ENCODE measurements at regions not wholly inside any gene's neighbourhood (a gene's known extent, or its start where the extent isn't known, plus 50 kb on each side); places are given as distances from the start of the nearest gene placed in this dataset.

DNA sequence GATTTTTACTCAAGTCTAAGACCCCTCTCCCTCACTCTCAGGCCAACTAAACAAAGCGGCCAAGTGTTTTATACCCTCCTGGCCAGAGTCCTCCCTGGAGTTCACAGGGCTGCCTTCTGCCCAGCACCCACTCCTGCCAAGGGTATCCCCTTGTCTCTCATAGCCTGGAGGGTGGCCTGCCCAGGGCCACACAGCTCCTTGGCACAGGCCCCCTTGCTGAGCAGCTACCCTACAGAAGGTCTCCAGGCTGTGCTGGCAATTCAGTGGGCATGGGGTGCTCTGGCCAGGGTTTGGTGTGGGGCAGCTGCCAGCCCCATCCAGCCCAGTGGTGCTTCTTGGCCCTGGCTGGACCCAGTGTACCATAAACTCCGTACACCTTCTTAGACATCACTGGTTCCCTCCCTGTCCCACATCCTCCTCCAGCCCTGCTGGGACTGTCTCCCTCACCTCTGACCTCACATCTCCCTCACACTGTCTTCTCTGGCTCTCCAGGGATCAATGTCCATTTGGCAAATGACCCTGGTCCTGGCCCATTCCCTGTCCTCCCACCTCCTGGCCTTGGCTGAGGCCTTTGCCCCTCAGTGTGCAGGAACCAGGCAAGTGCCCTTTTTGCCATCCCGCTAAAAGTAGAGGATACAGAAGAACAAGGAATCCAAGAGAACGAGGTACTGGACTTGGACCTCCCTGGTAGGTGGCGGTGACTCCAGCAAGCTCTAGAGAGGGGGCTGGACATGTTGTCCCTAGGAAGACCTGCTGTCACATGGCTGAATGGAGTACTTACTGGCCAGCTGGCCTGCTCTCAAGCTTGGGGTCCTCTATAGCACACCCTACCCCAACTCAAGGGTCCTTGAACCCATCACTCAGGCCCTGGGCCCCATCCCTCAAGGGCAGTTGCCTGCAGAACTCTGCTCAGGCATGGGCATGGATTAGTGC, 50.0 kb upstream of the TRPM1 start:
- Mint-ChIP-seq H3K36me3 (no peaks in the 10 kb centered on the region), H3K27ac (no peak overlapping the region)

GRCh38 chr15:31153531-31153930, 52.0 kb upstream of the TRPM1 start:
- Mint-ChIP-seq H3K27ac (no peak overlapping the region), H3K27me3 (peaks cover 5% of the 10 kb centered on the region), H3K9me3 (no peaks in the 10 kb centered on the region), H3K4me3 (no peak overlapping the region), H3K36me3 (no peaks in the 10 kb centered on the region), H3K4me1 (no peaks in the 10 kb centered on the region)
- DNase-seq, result no peak

More for the DNA sequence above, 50.0 kb upstream of the TRPM1 start:
- no peaks in the 10 kb centered on the region for H3K9me3 Mint-ChIP-seq
- DNase-seq, result no peak
- H3K4me1 Mint-ChIP-seq, result no peaks in the 10 kb centered on the region
- H3K27me3 Mint-ChIP-seq, result peaks cover 5% of the 10 kb centered on the region
- H3K4me3 Mint-ChIP-seq, result no peak overlapping the region

DNA sequence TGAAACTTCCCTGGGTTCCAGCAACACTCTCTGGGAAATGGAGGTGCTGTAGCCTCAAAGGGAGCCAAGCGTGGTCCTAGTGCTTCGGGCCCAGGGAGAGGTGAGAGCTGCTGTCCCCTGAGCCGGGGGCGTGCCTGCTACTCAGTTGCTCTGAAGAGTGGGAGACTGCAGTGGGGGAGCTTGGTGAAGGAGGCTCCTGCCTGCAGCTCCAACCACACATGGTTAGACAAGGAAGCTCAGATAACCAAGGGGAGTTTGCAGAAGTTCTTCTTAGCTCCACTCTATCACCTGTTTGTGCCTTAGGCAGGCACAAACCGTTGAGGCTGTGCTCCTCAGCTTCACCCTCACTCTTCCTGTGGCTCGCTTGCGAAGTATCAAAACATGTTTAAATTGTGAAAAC, 53.6 kb upstream of the TRPM1 start:
- H3K27me3 Mint-ChIP-seq, result peaks cover under 1% of the 10 kb centered on the region
- no peak overlapping the region for H3K4me3 Mint-ChIP-seq
- no peaks in the 10 kb centered on the region for H3K9me3 Mint-ChIP-seq
- H3K4me1 Mint-ChIP-seq, result no peaks in the 10 kb centered on the region
- no peak overlapping the region for H3K27ac Mint-ChIP-seq
- no peaks in the 10 kb centered on the region for H3K36me3 Mint-ChIP-seq
- no peak for DNase-seq

GRCh38 chr15:31156226-31156625, 54.7 kb upstream of the TRPM1 start:
- no peaks in the 10 kb centered on the region for H3K9me3 Mint-ChIP-seq
- H3K4me3 Mint-ChIP-seq, result no peak overlapping the region
- H3K27ac Mint-ChIP-seq, result no peak overlapping the region
- H3K36me3 Mint-ChIP-seq, result no peaks in the 10 kb centered on the region
- DNase-seq, result no peak
- H3K27me3 Mint-ChIP-seq, result no peaks in the 10 kb centered on the region
- H3K4me1 Mint-ChIP-seq, result no peaks in the 10 kb centered on the region

DNA sequence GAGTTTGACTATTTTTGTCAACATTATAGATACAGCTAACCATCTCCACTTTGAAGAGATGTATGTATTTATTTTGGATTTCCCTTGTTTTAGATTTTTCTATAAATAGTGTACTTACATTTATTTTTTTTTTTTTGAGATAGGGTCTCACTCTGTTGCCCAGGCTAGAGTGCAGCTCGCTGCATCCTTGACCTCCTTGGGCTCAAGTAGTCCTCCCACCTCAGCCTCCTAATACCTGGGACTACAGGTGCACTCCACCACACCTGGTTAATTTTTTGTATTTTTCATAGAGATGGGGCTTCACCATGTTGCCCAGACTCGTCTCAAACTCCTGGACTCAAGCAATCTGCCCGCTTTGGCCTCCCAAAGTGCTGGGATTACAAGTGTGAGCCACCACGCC, 55.3 kb upstream of the TRPM1 start:
- Mint-ChIP-seq H3K36me3 (no peaks in the 10 kb centered on the region), H3K27ac (no peak overlapping the region), H3K4me1 (no peaks in the 10 kb centered on the region), H3K9me3 (no peaks in the 10 kb centered on the region), H3K27me3 (no peaks in the 10 kb centered on the region), H3K4me3 (no peak overlapping the region)
- DNase-seq, result no peak

DNA sequence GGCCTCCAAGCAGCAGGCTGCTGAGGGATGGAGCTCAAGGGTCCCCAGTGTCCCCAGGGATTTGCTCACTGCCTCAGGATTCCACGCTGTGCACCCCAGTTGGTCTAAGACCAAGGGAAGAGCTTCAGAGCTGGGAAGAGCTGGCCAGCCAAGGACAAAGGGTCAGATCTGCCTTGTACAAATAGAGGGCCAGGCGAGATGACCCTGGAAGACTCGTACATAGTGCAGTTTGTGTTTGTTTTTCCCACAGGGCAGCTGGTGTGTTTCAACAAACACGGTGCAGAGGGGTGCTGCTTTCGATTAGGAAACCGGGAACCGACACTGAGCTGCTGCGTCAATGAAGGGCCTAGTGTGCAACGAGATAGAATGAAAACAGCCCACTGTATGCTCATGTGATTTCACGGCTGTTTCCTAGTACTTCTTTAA, 56.1 kb upstream of the TRPM1 start:
- no peak overlapping the region for H3K27ac Mint-ChIP-seq
- no peak overlapping the region for H3K4me3 Mint-ChIP-seq
- no peaks in the 10 kb centered on the region for H3K27me3 Mint-ChIP-seq
- H3K9me3 Mint-ChIP-seq, result no peaks in the 10 kb centered on the region
- no peaks in the 10 kb centered on the region for H3K4me1 Mint-ChIP-seq
- DNase-seq, result no peak
- H3K36me3 Mint-ChIP-seq, result no peaks in the 10 kb centered on the region

DNA sequence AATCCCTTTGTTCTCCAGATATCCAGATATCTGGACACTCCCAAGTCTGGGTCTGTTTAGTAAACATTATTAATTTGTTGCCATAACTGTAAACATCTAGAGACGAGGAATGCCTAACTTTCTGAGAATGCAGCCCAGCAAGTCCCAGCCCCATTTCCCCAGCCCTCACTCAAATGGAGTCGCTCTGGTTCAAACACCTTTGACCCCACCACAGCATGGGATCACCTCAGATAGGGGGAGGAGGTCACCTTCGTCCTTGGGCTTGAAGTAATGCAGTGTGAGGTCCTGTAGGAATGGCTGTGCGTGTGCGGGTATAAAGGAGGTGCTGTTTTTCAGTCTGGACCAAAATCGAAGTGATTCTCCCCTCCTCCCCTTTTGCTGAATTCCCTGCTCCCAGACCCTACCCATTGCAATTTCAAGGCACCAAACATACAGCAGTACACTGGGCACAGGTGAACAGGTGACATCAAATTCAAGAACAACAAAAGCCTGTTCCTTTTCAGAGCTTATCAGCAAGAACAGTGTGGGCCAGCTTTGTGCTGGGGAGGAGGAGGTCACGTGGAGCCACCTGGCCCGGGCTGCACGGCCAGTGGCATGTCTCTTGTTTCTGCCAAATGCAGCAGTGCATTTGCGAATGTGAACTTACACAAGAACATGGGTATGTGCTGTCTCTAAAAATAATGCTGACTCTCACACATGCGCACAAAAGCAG, 57.5 kb upstream of the TRPM1 start:
- H3K9me3 Mint-ChIP-seq, result no peaks in the 10 kb centered on the region
- H3K27ac Mint-ChIP-seq, result no peak overlapping the region
- no peak overlapping the region for H3K4me3 Mint-ChIP-seq
- H3K36me3 Mint-ChIP-seq, result no peaks in the 10 kb centered on the region
- no peaks in the 10 kb centered on the region for H3K4me1 Mint-ChIP-seq
- no peaks in the 10 kb centered on the region for H3K27me3 Mint-ChIP-seq
- DNase-seq, result no peak

DNA sequence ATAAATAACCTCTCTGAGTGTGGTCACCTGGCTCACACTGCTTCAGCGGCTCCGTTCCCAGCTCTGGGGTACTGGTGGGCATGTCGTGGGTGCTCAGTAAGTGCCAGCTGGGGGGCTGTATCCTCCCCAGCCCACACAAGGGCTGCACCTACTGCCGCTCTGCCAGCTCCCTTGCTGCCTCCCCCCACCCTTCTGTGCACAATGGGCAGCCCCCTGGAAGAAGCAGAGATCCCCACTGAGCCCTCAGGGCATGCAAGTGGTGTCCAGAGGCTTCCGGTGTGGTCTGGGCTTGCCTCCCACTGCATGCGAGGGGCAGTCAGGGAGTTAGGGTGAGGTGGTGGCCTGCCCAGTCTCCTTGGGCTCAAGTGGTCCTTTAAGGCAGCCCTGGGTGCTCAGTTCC, 58.3 kb upstream of the TRPM1 start:
- no peak for DNase-seq
- H3K4me3 Mint-ChIP-seq, result no peak overlapping the region
- H3K9me3 Mint-ChIP-seq, result no peaks in the 10 kb centered on the region
- no peak overlapping the region for H3K27ac Mint-ChIP-seq
- H3K4me1 Mint-ChIP-seq, result no peaks in the 10 kb centered on the region
- H3K36me3 Mint-ChIP-seq, result no peaks in the 10 kb centered on the region
- no peaks in the 10 kb centered on the region for H3K27me3 Mint-ChIP-seq

GRCh38 chr15:31160297-31160696, 58.8 kb upstream of the TRPM1 start:
- H3K36me3 Mint-ChIP-seq, result no peaks in the 10 kb centered on the region
- H3K27me3 Mint-ChIP-seq, result no peaks in the 10 kb centered on the region
- no peak overlapping the region for H3K4me3 Mint-ChIP-seq
- H3K4me1 Mint-ChIP-seq, result no peaks in the 10 kb centered on the region
- H3K27ac Mint-ChIP-seq, result no peak overlapping the region
- H3K9me3 Mint-ChIP-seq, result no peaks in the 10 kb centered on the region
- DNase-seq, result no peak

DNA sequence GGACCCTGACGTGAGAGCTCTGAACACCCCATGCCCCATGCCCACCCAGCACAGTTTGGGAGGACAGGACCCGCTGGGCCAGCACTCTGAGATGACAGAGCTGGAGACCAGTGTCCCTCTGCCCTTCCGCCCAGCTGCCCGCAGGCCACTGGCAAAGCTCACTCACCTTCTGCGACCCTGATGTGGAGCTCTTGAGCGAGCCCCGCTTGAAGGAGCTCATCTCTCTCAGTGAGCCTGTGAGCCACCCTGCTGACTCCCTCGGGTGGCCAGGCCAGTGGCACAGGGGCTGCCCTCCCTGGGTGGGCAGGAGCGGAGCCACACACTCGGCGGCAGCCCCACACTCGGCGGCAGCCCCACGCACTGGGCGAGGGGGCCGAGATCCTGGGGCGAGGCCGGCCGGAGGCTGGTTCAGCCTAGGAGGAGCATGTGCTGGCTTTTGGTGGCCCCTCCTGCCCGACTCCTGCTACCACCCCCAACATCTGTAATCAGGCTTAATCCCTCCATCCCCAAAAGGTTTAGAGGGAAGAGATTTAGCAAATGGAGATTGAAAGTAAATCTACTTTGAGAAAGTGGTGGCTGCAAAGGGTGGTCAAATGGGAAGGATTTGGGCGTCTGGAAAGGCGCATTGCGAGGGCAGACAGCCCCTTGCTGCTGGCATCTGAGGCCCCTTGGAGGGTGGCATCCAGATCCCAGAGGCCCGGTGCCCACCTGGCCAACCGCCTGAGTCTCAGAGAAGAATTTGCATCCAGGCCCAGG, 59.4 kb upstream of the TRPM1 start:
- H3K36me3 Mint-ChIP-seq, result no peaks in the 10 kb centered on the region
- no peaks in the 10 kb centered on the region for H3K27me3 Mint-ChIP-seq
- no peaks in the 10 kb centered on the region for H3K4me1 Mint-ChIP-seq
- no peak for DNase-seq
- no peaks in the 10 kb centered on the region for H3K9me3 Mint-ChIP-seq
- H3K4me3 Mint-ChIP-seq, result no peak overlapping the region
- H3K27ac Mint-ChIP-seq, result no peak overlapping the region

GRCh38 chr15:31161951-31162350, 60.4 kb upstream of the TRPM1 start:
- DNase-seq, result no peak
- Mint-ChIP-seq H3K9me3 (no peaks in the 10 kb centered on the region), H3K4me3 (no peak overlapping the region), H3K4me1 (no peaks in the 10 kb centered on the region), H3K36me3 (no peaks in the 10 kb centered on the region), H3K27me3 (no peaks in the 10 kb centered on the region), H3K27ac (no peak overlapping the region)

DNA sequence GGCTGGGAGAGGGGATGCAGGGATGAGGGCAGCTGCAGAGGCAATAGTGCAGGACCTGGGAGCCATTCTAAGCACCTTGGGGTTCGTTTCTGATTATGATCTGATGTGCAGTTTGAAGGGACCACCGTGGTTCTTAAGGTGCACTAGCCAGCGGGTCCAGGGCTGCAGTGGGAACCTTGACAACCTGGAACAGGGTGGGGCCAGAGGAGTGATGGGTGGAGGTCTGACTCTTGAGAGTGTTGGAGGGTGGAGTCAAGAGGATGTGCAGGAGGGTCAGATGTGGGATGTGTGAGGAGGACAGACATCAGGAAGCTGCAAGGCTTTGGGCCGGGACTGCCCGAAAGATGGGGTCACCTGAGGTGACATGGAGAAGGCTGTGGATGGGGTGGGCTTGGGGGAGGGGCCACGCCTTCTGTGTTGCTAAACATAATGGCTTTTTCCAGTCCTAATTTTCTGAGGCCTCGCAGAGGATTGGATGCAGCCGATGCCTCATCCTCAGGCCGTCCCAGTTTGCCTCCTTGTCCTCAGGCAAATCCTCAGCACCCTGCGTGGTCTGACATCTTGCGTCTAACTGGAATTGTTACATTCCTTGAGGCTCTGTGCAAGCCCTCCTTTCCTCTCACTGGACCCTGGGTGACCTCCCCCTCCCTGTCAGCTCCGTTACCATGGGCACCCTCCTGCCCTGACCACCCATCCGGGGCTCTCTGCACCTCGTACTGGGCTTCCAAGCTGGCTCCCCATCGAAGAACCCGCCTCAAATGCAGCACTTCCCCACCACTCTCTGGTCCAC, 61.4 kb upstream of the TRPM1 start:
- Mint-ChIP-seq H3K27me3 (no peaks in the 10 kb centered on the region), H3K4me1 (peaks cover 5% of the 10 kb centered on the region), H3K36me3 (no peaks in the 10 kb centered on the region), H3K4me3 (no peak overlapping the region), H3K27ac (no peak overlapping the region), H3K9me3 (no peaks in the 10 kb centered on the region)
- DNase-seq, result no peak

DNA sequence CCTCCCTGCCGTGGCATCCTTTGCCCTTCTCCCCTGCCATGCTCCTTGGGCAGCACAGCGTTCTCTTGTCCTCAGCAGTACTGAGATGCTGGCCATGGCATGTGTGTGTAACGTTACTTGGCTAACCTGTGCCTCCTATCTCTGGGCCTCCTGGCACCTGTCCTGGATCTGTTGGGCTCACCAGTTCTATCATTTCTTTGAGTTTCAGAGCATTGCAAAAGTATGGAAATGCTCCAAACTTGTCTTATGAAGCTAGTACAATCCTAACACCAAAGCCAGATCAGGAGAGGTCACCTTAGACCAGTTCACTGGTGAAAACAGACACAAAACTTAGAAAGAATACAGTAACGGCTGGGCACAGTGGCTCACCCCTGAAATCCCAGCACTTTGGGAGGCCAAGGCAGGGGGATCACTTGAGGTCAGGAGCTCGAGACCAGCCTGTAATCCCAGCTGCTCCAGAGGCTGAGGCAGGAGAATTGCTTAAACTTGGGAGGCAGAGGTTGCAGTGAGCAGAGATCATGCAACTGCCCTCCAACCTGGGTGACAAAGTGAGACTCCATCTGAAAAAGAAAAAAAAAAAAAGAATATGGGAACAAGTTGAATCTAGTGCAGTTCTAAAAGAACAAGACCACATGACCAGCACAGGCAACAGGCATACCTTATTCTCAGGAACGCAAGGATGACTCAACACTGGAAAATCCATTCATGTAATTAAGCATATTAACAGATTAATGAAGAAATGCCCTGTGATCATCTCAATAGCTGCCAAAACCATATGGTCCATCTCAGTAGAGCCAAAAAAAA, 62.4 kb upstream of the TRPM1 start:
- H3K27me3 Mint-ChIP-seq, result no peaks in the 10 kb centered on the region
- no peak overlapping the region for H3K27ac Mint-ChIP-seq
- H3K36me3 Mint-ChIP-seq, result no peaks in the 10 kb centered on the region
- H3K4me1 Mint-ChIP-seq, result peaks cover 5% of the 10 kb centered on the region
- no peak overlapping the region for H3K4me3 Mint-ChIP-seq
- no peaks in the 10 kb centered on the region for H3K9me3 Mint-ChIP-seq
- no peak for DNase-seq

GRCh38 chr15:31164573-31164912, 63.0 kb upstream of the TRPM1 start:
- H3K36me3 Mint-ChIP-seq, result no peaks in the 10 kb centered on the region
- DNase-seq, result no peak
- H3K27ac Mint-ChIP-seq, result no peak overlapping the region
- no peaks in the 10 kb centered on the region for H3K9me3 Mint-ChIP-seq
- no peak overlapping the region for H3K4me3 Mint-ChIP-seq
- H3K4me1 Mint-ChIP-seq, result peaks cover 5% of the 10 kb centered on the region
- H3K27me3 Mint-ChIP-seq, result no peaks in the 10 kb centered on the region
